ENCODE measurements at regions not wholly inside any gene's neighbourhood (a gene's known extent, or its start where the extent isn't known, plus 50 kb on each side); places are given as distances from the start of the nearest gene placed in this dataset.
A peak's percentile ranks its signal among the peaks of the same experiment; 100 is the strongest.

- no peak for FAIRE-seq
Observed at GRCh38 chr6:147751232-147751631, 242.7 kb downstream of the SAMD5 start.

GRCh38 chr6:147752689-147753403 lies 244.4 kb downstream of the SAMD5 start:
- FAIRE-seq (no peak), DNase-seq (ENCODE audit: low spot score in 2 of 2) (no peak)

More at GRCh38 chr6:147751232-147751631, 242.7 kb downstream of the SAMD5 start:
- DNase-seq (ENCODE audit: low spot score in 2 of 2) = no peak

- FAIRE-seq (no peak), DNase-seq (ENCODE audit: low spot score in 2 of 2) (no peak)
Observed at GRCh38 chr6:147755999-147756398, 247.5 kb downstream of the SAMD5 start.

- DNase-seq (ENCODE audit: low spot score in 2 of 2) (no peak), FAIRE-seq (no peak)
Observed at GRCh38 chr6:147756891-147757290, 248.4 kb downstream of the SAMD5 start.

- no peak for DNase-seq (ENCODE audit: low spot score in 2 of 2)
- FAIRE-seq = no peak
Observed at GRCh38 chr6:147757291-147757690, 248.8 kb downstream of the SAMD5 start.

- FAIRE-seq (no peak), DNase-seq (ENCODE audit: low spot score in 2 of 2) (no peak)
Observed at GRCh38 chr6:147758303-147758702, 249.8 kb downstream of the SAMD5 start.

- DNase-seq (ENCODE audit: low spot score in 2 of 2) (no peak), FAIRE-seq (no peak)
Observed at GRCh38 chr6:147759093-147759492, 250.6 kb downstream of the SAMD5 start.

- DNase-seq (ENCODE audit: low spot score in 2 of 2) (no peak), FAIRE-seq (no peak)
Observed at GRCh38 chr6:147759536-147759935, 251.0 kb downstream of the SAMD5 start.

- FAIRE-seq = no peak
- no peak for DNase-seq (ENCODE audit: low spot score in 2 of 2)
Observed at GRCh38 chr6:147765541-147765940, 257.1 kb downstream of the SAMD5 start.

- FAIRE-seq = no peak
Observed at GRCh38 chr6:147768969-147769368, 260.5 kb downstream of the SAMD5 start.

GRCh38 chr6:147769496-147770087 lies 261.1 kb downstream of the SAMD5 start:
- FAIRE-seq = no peak

More at GRCh38 chr6:147768969-147769368, 260.5 kb downstream of the SAMD5 start:
- DNase-seq (ENCODE audit: low spot score in 2 of 2) = no peak

GRCh38 chr6:147770221-147770620 lies 261.7 kb downstream of the SAMD5 start:
- DNase-seq (ENCODE audit: low spot score in 2 of 2) (no peak), FAIRE-seq (no peak)

More at GRCh38 chr6:147769496-147770087, 261.1 kb downstream of the SAMD5 start:
- DNase-seq (ENCODE audit: low spot score in 2 of 2) = no peak

GRCh38 chr6:147772724-147773123 lies 264.2 kb downstream of the SAMD5 start:
- FAIRE-seq (no peak), DNase-seq (ENCODE audit: low spot score in 2 of 2) (no peak)

GRCh38 chr6:147774856-147775255 lies 266.4 kb downstream of the SAMD5 start:
- DNase-seq (ENCODE audit: low spot score in 2 of 2) = no peak
- FAIRE-seq = no peak

GRCh38 chr6:147776631-147777213 lies 268.2 kb downstream of the SAMD5 start:
- no peak for DNase-seq (ENCODE audit: low spot score in 2 of 2)
- no peak for FAIRE-seq

- DNase-seq (ENCODE audit: low spot score in 2 of 2) (no peak), FAIRE-seq (no peak)
Observed at GRCh38 chr6:147779624-147780023, 271.1 kb downstream of the SAMD5 start.

- DNase-seq (ENCODE audit: low spot score in 2 of 2) = no peak
- FAIRE-seq = no peak
Observed at GRCh38 chr6:147782302-147782701, 273.8 kb downstream of the SAMD5 start.

- DNase-seq (ENCODE audit: low spot score in 2 of 2) (no peak), FAIRE-seq (no peak)
Observed at GRCh38 chr6:147784371-147784770, 275.9 kb downstream of the SAMD5 start.

GRCh38 chr6:147787417-147787816 lies 278.9 kb downstream of the SAMD5 start:
- DNase-seq (ENCODE audit: low spot score in 2 of 2) = no peak
- FAIRE-seq = no peak

- DNase-seq (ENCODE audit: low spot score in 2 of 2) = no peak
- FAIRE-seq = no peak
Observed at GRCh38 chr6:147789430-147789947, 281.0 kb downstream of the SAMD5 start.

GRCh38 chr6:147793871-147794643 lies 285.6 kb downstream of the SAMD5 start:
- DNase-seq (ENCODE audit: low spot score in 2 of 2) (no peak), FAIRE-seq (peak; percentile 15)

All from frontal cortex (tissue), 3 donors.